ENCODE measurements at regions not wholly inside any gene's neighbourhood (a gene's known extent, or its start where the extent isn't known, plus 50 kb on each side); places are given as distances from the start of the nearest gene placed in this dataset.

GRCh38 chr11:109765709-109766311 is 327.4 kb upstream of the ZC3H12C start:
- no peak for DNase-seq
- H3K27me3 ChIP-seq (ENCODE audit: control insufficient read depth, insufficient read depth, low read length), result no peaks in the 10 kb centered on the region

GRCh38 chr11:109769858-109770257 is 323.3 kb upstream of the ZC3H12C start:
- Histone ChIP-seq H3K36me3 (replicated peaks; ENCODE audit: control insufficient read depth, insufficient read depth, low read length) (no peaks in the 10 kb centered on the region), H3K27me3 (ENCODE audit: control insufficient read depth, insufficient read depth, low read length) (no peaks in the 10 kb centered on the region), H3K4me3 (ENCODE audit: insufficient read depth, low read depth, low read length) (no peak overlapping the region)
- no peak for DNase-seq

More at GRCh38 chr11:109765709-109766311, 327.4 kb upstream of the ZC3H12C start:
- no peak overlapping the region for H3K4me3 ChIP-seq (ENCODE audit: insufficient read depth, low read depth, low read length)
- H3K36me3 ChIP-seq (replicated peaks; ENCODE audit: control insufficient read depth, insufficient read depth, low read length), result no peaks in the 10 kb centered on the region

- H3K4me3 ChIP-seq (ENCODE audit: insufficient read depth, low read depth, low read length), result no peak overlapping the region
- H3K27me3 ChIP-seq (ENCODE audit: control insufficient read depth, insufficient read depth, low read length), result no peaks in the 10 kb centered on the region
- H3K36me3 ChIP-seq (replicated peaks; ENCODE audit: control insufficient read depth, insufficient read depth, low read length), result no peaks in the 10 kb centered on the region
- DNase-seq, result no peak
Measured at GRCh38 chr11:109770323-109770722, 322.9 kb upstream of the ZC3H12C start.

GRCh38 chr11:109772892-109773291 is 320.3 kb upstream of the ZC3H12C start:
- Histone ChIP-seq H3K4me3 (ENCODE audit: insufficient read depth, low read depth, low read length) (no peak overlapping the region), H3K36me3 (replicated peaks; ENCODE audit: control insufficient read depth, insufficient read depth, low read length) (no peaks in the 10 kb centered on the region), H3K27me3 (ENCODE audit: control insufficient read depth, insufficient read depth, low read length) (no peaks in the 10 kb centered on the region)
- DNase-seq, result no peak

- Histone ChIP-seq H3K36me3 (replicated peaks; ENCODE audit: control insufficient read depth, insufficient read depth, low read length) (no peaks in the 10 kb centered on the region), H3K27me3 (ENCODE audit: control insufficient read depth, insufficient read depth, low read length) (no peaks in the 10 kb centered on the region), H3K4me3 (ENCODE audit: insufficient read depth, low read depth, low read length) (no peak overlapping the region)
- no peak for DNase-seq
Measured at GRCh38 chr11:109775686-109776085, 317.5 kb upstream of the ZC3H12C start.

GRCh38 chr11:109783014-109783413 is 310.2 kb upstream of the ZC3H12C start:
- no peaks in the 10 kb centered on the region for H3K27me3 ChIP-seq (ENCODE audit: control insufficient read depth, insufficient read depth, low read length)

GRCh38 chr11:109783840-109784239 is 309.4 kb upstream of the ZC3H12C start:
- DNase-seq, result no peak
- Histone ChIP-seq H3K4me3 (ENCODE audit: insufficient read depth, low read depth, low read length) (no peak overlapping the region), H3K27me3 (ENCODE audit: control insufficient read depth, insufficient read depth, low read length) (no peaks in the 10 kb centered on the region), H3K36me3 (replicated peaks; ENCODE audit: control insufficient read depth, insufficient read depth, low read length) (no peaks in the 10 kb centered on the region)

More at GRCh38 chr11:109783014-109783413, 310.2 kb upstream of the ZC3H12C start:
- Histone ChIP-seq H3K36me3 (replicated peaks; ENCODE audit: control insufficient read depth, insufficient read depth, low read length) (no peaks in the 10 kb centered on the region), H3K4me3 (ENCODE audit: insufficient read depth, low read depth, low read length) (no peak overlapping the region)
- no peak for DNase-seq

- Histone ChIP-seq H3K27me3 (ENCODE audit: control insufficient read depth, insufficient read depth, low read length) (no peaks in the 10 kb centered on the region), H3K36me3 (replicated peaks; ENCODE audit: control insufficient read depth, insufficient read depth, low read length) (no peaks in the 10 kb centered on the region), H3K4me3 (ENCODE audit: insufficient read depth, low read depth, low read length) (no peak overlapping the region)
- DNase-seq, result no peak
Measured at GRCh38 chr11:109784536-109784935, 308.7 kb upstream of the ZC3H12C start.

GRCh38 chr11:109785198-109785597 is 308.0 kb upstream of the ZC3H12C start:
- Histone ChIP-seq H3K4me3 (ENCODE audit: insufficient read depth, low read depth, low read length) (no peak overlapping the region), H3K27me3 (ENCODE audit: control insufficient read depth, insufficient read depth, low read length) (no peaks in the 10 kb centered on the region)
- no peak for DNase-seq

GRCh38 chr11:109785714-109786113 is 307.5 kb upstream of the ZC3H12C start:
- no peak for DNase-seq
- H3K27me3 ChIP-seq (ENCODE audit: control insufficient read depth, insufficient read depth, low read length), result no peaks in the 10 kb centered on the region
- H3K4me3 ChIP-seq (ENCODE audit: insufficient read depth, low read depth, low read length), result no peak overlapping the region
- no peaks in the 10 kb centered on the region for H3K36me3 ChIP-seq (replicated peaks; ENCODE audit: control insufficient read depth, insufficient read depth, low read length)

More at GRCh38 chr11:109785198-109785597, 308.0 kb upstream of the ZC3H12C start:
- no peaks in the 10 kb centered on the region for H3K36me3 ChIP-seq (replicated peaks; ENCODE audit: control insufficient read depth, insufficient read depth, low read length)

- DNase-seq, result no peak
- no peaks in the 10 kb centered on the region for H3K27me3 ChIP-seq (ENCODE audit: control insufficient read depth, insufficient read depth, low read length)
- H3K36me3 ChIP-seq (replicated peaks; ENCODE audit: control insufficient read depth, insufficient read depth, low read length), result no peaks in the 10 kb centered on the region
- no peak overlapping the region for H3K4me3 ChIP-seq (ENCODE audit: insufficient read depth, low read depth, low read length)
Measured at GRCh38 chr11:109788948-109789490, 304.2 kb upstream of the ZC3H12C start.

- Histone ChIP-seq H3K27me3 (ENCODE audit: control insufficient read depth, insufficient read depth, low read length) (no peaks in the 10 kb centered on the region), H3K4me3 (ENCODE audit: insufficient read depth, low read depth, low read length) (no peak overlapping the region), H3K36me3 (replicated peaks; ENCODE audit: control insufficient read depth, insufficient read depth, low read length) (no peaks in the 10 kb centered on the region)
- no peak for DNase-seq
Measured at GRCh38 chr11:109789901-109790300, 303.3 kb upstream of the ZC3H12C start.

GRCh38 chr11:109791337-109791736 is 301.9 kb upstream of the ZC3H12C start:
- H3K4me3 ChIP-seq (ENCODE audit: insufficient read depth, low read depth, low read length), result no peak overlapping the region
- no peak for DNase-seq

GRCh38 chr11:109794501-109794900 is 298.7 kb upstream of the ZC3H12C start:
- Histone ChIP-seq H3K27me3 (ENCODE audit: control insufficient read depth, insufficient read depth, low read length) (no peaks in the 10 kb centered on the region), H3K4me3 (ENCODE audit: insufficient read depth, low read depth, low read length) (no peak overlapping the region), H3K36me3 (replicated peaks; ENCODE audit: control insufficient read depth, insufficient read depth, low read length) (no peaks in the 10 kb centered on the region)
- DNase-seq, result no peak

More at GRCh38 chr11:109791337-109791736, 301.9 kb upstream of the ZC3H12C start:
- no peaks in the 10 kb centered on the region for H3K36me3 ChIP-seq (replicated peaks; ENCODE audit: control insufficient read depth, insufficient read depth, low read length)
- no peaks in the 10 kb centered on the region for H3K27me3 ChIP-seq (ENCODE audit: control insufficient read depth, insufficient read depth, low read length)

GRCh38 chr11:109795234-109795633 is 298.0 kb upstream of the ZC3H12C start:
- H3K27me3 ChIP-seq (ENCODE audit: control insufficient read depth, insufficient read depth, low read length), result no peaks in the 10 kb centered on the region
- H3K4me3 ChIP-seq (ENCODE audit: insufficient read depth, low read depth, low read length), result no peak overlapping the region
- no peaks in the 10 kb centered on the region for H3K36me3 ChIP-seq (replicated peaks; ENCODE audit: control insufficient read depth, insufficient read depth, low read length)
- no peak for DNase-seq

All from H7 (cell line).